Cardiac fibroblast (primary cell): ENCODE measurements at regions not wholly inside any gene's neighbourhood (a gene's known extent, or its start where the extent isn't known, plus 50 kb on each side); places are given as distances from the start of the nearest gene placed in this dataset.
"Not testable (repeated sequence)": the region's sequence is repeated elsewhere in the genome, so short reads cannot be mapped to it uniquely, and the experiment has no call there.

ENCODE experiments used
- DNase-seq, 2 donors: peaks; one replicate each; pipeline versions ENCODE4 v3.0.0 to v3.0.0-alpha.2; 2010; ENCODE audit warnings: low read depth in 2 of 2
- H3K4me3 ChIP-seq, 2 donors: replicated peaks in 1 of 2; 1 replicate in 1 of 2; 2 replicates in 1 of 2; pipeline ENCODE4 v1.5.1; 2011; ENCODE audit warnings: low read depth in 2 of 2, low read length in 2 of 2, mild to moderate bottlenecking in 2 of 2, moderate library complexity in 1 of 2
- TF ChIP-seq, protein P1 (sequence below): IDR thresholded peaks from one replicate; pipeline ENCODE4 v1.5.1; 2011; ENCODE audit warnings: low read depth, mild to moderate bottlenecking, low read length, inconsistent platforms

DNA sequence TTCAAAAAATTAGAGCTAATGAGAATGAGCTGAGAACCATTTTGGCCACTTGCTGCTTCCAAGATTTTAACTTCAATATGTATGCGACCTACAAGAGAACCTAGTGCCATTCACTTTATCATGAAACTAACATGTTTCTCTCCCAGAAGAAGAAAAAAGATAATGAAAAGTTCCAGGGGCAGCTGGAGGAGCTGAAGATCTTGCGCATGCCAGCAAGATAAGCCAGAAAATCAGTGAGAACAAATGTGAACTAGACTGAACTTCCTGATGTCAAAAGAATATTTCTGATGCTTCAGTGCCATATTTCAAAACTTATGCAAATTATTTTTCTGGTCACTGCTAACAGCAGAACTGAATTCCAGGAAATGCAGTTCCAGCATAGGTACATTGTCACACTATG is 1265.1 kb downstream of the BRINP3 start:
- TF ChIP-seq, protein P1, sequence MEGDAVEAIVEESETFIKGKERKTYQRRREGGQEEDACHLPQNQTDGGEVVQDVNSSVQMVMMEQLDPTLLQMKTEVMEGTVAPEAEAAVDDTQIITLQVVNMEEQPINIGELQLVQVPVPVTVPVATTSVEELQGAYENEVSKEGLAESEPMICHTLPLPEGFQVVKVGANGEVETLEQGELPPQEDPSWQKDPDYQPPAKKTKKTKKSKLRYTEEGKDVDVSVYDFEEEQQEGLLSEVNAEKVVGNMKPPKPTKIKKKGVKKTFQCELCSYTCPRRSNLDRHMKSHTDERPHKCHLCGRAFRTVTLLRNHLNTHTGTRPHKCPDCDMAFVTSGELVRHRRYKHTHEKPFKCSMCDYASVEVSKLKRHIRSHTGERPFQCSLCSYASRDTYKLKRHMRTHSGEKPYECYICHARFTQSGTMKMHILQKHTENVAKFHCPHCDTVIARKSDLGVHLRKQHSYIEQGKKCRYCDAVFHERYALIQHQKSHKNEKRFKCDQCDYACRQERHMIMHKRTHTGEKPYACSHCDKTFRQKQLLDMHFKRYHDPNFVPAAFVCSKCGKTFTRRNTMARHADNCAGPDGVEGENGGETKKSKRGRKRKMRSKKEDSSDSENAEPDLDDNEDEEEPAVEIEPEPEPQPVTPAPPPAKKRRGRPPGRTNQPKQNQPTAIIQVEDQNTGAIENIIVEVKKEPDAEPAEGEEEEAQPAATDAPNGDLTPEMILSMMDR = no peak
- no peak overlapping the region for H3K4me3 ChIP-seq
- DNase-seq = peak in 1 of 2 donors; percentile 4

DNA sequence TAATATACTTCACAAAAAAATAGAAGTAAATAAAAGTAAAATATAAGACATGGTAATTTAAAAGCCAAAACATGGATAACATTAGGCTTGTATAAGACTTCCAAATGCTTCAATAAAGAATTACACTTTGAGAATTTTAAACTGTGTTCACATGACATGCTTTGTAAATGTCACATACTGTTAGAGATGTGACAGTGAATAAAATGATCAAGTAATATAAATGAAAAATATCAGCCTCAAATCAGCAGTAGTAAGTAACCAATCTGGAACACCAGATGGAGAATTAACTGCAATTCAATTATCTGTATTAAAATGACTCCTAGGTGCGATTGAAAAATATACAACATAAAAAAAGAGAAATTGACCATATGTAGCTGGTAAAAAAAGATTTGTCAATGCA is 1260.8 kb downstream of the BRINP3 start:
- DNase-seq = no peak
- no peak overlapping the region for H3K4me3 ChIP-seq
- TF ChIP-seq, protein P1 = no peak

DNA sequence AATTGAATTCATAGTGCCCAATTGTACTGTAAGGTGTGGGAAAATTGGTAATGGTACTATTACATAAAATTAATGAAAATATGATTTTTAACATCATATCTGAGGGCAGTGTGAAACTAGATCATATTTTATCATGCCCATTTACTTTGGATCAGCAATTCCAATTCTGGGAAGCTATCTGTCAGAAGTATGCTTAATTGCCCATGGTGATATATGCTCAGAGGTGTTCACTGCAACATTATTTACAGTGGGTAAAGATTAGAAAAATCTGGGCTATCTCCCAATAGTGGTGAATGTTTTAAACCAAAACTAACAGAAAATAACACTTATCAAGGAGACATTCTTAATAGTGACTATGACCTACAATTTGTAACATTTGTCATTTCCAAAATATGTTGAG is 1260.0 kb downstream of the BRINP3 start:
- TF ChIP-seq, protein P1 = no peak
- no peak overlapping the region for H3K4me3 ChIP-seq
- no peak for DNase-seq

DNA sequence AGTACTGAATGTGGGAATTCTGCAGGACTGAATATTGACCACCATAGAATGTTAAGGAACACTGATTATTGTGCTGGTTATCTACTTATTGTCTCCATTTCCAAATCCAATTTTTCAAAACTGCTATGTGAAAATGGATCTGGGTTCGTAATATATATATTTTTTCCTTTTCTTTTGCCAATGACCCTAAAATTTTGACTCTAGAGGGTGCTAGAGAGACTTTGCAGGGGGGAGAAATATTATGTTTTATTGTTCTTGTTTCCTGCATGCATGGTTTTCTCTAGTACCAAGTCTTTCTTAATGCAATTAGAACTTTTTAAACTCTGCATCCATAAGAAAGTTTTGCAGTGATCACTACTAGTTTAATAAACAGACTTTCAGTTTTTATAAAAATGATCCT is 1256.9 kb downstream of the BRINP3 start:
- TF ChIP-seq, protein P1 = no peak
- no peak overlapping the region for H3K4me3 ChIP-seq
- DNase-seq = peak in 1 of 2 donors; percentile 0

DNA sequence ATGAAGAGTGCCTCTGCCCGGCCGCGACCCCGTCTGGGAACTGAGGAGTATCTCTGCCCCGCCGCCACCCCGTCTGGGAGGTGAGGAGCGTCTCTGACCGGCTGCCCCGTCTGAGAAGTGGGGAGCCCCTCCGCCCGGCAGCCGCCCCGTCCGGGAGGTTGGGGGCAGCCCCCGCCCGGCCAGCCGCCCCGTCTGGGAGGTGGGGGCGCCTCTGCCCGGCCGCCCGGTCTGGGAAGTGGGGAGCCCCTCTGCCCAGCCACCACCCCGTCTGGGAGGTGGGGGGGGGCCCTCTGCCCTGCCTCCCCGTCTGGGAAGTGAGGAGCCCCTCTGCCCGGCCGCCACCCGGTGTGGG is 1251.9 kb downstream of the BRINP3 start:
- not testable (repeated sequence) for H3K4me3 ChIP-seq, DNase-seq

DNA sequence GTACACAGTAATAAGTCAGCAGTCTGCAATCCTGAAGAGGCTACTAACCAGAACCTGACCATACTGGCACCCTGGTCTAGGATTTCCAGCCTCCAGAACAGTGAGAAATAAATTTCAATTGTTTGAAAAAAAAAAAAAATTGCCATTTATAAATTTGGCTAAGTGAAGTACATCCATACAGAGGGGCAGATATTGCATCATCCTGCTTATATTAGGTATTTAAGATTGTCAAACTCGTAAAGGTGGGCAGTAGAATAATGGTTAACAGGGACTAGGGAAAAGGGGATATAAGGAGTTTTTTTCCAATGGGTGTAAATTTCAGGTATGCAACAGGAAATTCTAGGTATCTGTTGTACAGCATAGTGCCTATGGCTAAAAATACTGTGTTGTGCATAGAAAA is 1250.9 kb downstream of the BRINP3 start:
- H3K4me3 ChIP-seq = no peak overlapping the region
- DNase-seq = no peak
- TF ChIP-seq, protein P1 = no peak

DNA sequence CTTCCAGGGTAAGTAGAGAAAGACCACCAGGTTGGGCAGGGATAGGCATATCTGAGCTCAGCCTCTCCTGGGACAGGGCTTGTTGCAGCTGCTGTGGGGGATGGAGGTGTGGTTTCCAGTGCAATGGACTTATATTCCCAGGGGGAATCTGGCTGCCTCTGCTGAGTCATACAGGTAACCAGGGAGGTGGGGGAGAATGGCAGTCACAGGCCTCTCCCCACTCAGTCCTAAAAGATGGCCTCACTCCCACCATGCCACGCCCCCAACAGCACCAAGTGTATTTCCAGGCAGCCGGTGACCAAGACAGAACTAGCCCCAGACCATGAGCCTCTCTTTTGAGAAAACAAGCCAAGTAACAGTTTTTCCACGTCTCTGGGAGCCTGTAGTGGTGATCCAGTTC is 1240.7 kb downstream of the BRINP3 start:
- DNase-seq = no peak
- no peak overlapping the region for H3K4me3 ChIP-seq
- TF ChIP-seq, protein P1 = no peak
